EL (cell line): ENCODE measurements at regions not wholly inside any gene's neighbourhood (a gene's known extent, or its start where the extent isn't known, plus 50 kb on each side); places are given as distances from the start of the nearest gene placed in this dataset.
"Not testable (repeated sequence)": the region's sequence is repeated elsewhere in the genome, so short reads cannot be mapped to it uniquely, and the experiment has no call there.

Experiments
- DNase-seq: peaks from one replicate; pipeline ENCODE4 v3.0.0-alpha.2; 2016

DNA sequence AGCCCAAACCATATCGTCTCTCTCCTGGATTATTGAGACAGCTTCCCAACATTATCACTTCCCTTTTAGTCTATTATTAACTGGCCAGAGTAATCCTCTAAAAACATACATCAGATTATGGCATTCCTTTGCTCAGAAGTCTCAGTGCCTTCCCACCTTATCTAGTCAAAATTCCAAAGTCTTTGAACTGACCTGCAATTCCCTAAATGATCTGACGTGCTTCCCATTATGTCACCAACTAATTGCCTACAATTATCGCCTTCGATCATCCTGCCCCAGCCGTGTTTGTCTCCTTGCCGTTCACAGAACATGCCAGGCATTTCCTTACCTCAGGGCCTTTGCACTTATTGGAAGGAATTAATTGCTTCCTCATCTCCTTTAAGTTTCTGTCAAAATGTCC is 332.4 kb downstream of the IRS1 start:
- DNase-seq = no peak

DNA sequence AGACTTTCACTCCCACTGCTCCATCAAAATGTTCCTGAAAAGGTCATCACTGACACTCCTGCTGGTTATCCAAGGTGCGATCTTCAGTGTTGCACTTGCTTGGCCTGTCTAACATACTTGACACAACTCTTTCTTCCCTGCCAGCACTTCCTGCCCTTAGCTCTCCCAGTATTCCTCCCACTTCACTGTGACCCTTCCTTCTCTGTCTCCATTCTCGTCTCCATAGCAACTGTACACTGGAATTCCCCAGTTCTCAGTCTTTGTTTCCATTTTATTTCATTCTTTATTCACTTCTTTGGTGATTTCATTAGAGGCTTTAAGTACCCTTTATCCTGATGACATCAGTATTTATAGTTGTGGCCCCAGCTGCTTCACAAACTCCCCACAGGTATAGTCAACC is 333.0 kb downstream of the IRS1 start:
- DNase-seq = no peak

DNA sequence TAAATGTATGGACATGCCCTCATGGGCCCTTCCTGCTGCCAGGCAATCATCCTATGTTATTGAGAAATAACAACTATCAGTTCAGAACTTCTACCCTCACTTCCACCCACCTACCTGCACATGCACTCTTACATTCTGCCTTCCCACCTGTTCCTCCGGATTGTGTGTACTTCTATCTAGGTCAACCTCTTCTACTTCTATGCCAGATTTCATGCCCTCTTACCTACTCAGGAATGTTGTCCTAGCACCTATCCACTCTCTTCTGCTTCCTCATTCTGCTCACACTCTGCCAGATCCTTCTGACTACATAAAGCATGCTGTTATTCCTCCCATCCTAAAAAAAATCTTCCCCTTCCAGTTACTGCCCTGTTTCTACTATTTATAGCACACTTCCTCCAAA is 333.5 kb downstream of the IRS1 start:
- no peak for DNase-seq

DNA sequence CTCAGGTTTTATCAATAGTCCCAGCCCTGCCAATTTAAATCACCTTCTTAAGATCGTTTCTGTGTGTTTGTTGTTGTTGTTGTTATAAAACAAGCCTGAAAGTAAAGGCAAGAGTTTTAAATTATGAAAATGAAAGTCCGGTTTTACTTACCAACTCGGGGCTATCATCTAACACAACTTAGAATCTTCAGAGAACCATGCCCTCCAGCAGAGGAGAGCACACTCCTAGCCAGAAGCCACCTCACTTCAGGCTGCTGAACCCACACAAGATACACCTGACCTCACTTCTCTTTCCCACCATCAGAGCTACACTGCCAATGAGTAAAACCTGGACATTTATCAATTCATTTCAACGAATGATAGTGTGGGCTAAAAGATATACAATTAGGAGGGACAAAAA is 335.2 kb downstream of the IRS1 start:
- no peak for DNase-seq

DNA sequence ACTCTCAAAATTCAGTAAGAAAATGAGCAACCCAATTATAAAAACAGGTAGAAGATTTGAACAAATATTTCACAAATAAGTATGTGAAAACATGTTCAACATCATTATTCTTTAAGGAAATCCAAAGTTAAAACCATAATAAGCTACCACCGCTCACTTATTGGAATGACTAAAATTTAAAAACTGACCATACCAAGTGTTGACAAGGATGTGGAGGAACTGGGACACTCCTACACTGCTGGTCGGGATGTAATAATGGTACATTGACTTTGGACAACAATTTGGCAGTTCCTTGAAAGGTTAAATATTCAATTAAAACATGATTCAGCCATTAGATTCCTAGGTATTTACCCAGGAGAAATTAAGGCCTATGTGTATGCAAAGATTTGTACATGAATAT is 336.5 kb downstream of the IRS1 start:
- no peak for DNase-seq

DNA sequence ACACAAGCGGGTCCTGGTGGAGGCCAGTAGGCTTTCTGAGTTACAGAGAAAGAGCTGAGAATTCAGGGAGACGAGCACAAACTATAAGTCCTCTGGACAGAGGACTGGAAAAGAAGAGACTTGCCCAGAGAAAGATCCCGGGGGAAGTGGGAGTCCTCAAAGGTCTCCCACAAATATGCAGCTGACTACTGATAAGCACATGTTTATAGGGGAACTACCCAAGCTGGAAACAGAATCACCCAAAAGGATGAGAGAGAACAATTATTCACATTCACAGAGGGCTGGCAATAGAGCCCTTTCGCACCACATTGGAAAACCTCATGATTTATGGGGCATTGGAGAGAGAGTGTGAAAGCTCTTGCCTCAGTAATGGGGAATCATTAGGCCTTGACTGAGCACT is 337.6 kb downstream of the IRS1 start:
- no peak for DNase-seq

DNA sequence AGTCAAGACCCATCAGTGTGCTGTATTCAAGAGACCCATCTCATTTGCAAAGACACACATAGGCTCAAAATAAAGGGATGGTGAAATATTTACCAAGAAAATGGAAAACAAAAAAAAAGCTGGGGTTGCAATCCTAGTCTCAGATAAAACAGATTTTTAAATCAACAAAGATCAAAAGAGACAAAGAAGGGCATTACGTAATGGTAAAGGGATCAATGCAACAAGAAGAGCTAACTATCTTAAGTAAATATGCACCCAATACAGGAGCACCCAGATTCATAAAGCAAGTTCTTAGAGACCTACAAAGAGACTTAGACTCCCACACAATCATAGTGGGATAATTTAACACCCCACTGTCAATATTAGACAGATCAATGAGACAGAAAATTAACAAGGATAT is 343.5 kb downstream of the IRS1 start:
- not testable (repeated sequence) for DNase-seq

DNA sequence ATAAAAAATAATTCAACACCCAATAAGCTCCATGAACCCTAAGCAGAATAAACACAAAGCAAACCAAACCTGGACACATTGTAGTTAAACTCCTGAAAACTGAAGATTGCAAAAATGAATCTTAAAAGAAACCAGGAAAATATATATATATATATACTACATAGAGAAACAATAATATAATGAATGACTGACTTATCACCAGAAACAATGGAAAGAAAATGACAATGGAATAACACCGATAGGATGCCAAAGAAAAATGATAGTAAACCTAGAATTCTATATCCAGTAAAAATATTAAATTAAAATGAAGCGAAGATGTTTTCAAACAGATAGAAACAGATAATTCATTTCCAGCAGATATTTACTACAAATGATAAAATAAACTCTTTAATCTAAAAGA is 346.9 kb downstream of the IRS1 start:
- DNase-seq = no peak

DNA sequence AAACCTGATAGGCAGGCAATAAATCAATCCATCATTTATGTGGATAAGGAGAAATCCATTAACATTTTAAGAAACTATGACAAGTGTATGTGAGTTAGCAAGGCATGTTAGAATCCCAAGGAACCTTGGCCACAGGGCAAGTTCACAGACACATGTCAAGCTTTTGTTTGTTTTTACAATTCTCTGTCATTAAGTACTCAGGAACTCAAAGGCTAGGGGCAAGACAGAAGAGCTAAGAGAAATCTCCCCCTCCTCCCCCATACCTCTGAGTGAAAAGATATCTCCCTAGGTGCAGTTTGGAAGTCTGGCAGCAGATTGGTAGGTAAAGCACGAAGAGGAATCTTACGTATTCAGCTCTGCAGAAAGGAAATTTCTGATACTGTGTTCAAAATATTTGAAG is 348.1 kb downstream of the IRS1 start:
- no peak for DNase-seq

DNA sequence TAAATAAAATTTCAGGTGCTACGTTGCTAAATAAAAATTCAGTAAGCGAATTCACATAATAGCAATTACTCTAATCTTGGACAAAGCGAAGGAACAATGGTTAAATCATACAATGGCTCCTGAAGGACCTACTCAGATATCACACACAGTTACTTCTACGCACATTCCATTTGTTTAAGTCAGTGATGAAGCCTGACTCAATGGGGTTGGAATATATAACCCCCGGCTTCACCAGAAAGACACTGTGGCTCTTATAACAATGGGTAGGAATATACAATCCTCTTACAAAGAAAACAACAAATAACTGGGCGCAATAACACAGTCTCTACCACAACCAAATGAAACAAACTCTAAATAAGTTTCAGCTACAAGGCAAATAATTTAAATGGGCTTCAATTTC is 349.5 kb downstream of the IRS1 start:
- DNase-seq = peak; percentile 41

DNA sequence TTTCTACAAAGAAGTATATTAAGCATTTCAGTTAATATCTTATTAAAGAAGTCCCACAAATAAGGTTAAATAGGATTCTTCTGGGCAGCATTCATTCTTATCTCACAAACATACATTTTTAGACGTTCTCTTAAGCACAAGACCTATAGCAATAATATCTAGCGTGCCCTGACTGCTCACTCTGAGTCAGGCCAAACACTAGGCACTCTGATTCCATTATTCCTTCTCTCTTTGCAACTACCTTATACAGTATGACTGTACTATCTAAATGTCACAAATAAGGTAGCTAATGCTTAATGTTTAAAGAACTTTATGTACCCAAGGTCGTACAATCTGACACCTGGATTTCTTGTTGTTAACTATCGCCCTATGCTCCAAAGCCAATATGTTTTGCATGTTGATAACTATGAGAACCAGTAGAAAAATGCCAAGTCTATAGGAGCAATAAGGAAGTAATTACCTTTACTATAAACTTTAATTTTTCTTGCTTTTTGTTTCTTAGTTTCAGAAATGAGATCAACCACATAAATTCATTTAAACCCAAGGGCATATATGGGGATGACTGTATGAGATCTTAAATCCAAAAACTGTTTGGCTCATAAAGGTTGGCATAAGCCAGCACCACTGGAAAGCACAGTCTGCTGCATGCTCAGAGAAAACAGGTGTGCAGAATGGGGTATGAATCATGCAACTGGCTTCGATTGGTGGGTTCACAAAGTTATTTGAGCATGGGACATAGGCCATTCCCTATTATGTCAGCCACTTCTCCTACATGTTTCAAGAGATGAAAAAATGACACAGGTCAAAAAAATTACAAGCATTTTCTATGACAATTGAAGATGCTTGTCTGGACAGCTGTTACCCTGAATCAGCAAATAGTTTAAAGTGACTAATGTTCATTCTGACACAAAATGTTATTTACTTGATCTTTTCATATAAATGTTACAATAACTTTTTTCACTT is 352.0 kb downstream of the IRS1 start:
- peak; percentile 87 for DNase-seq

DNA sequence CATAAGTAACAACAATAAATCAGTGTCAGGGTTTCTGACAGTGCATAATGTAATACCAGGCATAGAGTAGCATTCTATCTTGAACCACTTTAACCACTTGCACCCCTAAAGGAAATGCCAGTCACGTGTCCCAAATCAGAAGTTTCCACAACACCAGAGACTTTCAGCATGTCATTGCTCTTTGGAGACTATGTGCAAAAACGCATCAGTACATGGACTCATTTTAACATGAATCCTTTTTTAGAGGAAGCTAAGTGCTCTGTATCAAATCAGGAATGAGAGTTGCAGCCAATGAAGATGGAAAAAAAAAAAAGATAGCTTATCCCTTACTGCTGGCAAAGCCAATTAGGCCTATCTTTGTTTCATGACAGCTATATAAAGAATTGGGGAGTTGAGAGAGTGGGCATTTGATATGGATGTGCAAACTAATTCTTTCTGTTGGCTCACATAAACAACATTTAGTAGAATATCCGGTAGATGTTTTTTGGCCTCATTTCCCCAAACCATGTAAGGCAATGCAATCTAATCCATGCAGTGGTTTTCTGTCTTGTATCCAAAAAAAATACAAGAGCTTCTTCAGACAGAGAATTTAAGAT is 353.1 kb downstream of the IRS1 start:
- DNase-seq = peak; percentile 78

DNA sequence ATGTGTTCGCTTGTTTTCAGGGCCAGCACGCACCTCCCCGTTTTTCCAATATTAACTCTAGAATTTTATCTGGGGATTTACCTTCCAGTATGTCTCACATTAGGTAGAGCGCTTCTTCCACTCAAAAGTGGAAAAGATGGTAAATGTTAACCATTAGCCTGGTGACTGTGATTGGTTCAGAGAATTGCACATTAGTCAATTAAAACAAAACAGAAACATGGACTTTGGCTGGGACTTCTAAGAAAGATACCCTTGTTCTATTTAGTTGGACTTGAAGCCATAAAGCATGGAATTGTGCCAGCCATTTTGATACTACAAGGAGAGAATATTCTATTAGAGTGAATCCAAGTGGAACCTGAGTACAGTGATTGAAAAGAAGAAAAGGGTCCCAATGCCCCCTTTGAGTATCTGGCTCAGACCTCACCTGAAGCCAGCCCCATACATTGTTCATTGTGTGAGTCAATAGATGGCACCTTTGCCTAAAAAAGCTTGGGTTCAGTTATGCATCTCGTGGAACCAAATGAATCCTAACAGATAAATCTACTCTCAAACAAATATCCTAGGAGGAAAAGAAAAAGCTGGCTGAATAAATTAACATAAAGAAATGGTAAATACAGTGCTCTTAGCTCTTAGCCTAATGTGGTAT is 354.3 kb downstream of the IRS1 start:
- DNase-seq = no peak

DNA sequence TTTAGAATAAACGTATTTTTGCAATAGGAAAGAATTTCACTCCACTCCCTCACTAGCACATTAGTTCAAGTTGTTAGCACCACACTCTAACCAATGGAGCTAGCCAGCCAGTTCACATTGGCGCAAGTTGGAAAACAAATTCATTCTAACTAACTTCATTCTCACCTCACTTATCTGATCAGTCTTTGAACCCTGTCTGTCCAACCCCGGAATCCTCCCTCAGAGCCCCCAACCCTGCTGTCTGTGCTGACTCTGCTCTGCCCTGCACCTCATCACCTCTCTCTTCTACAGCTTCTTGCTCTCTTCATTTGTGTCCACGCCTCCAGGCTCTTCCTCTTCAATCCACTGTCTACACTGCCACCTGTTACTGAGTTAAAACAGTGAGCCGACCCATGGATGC is 356.5 kb downstream of the IRS1 start:
- DNase-seq = no peak

DNA sequence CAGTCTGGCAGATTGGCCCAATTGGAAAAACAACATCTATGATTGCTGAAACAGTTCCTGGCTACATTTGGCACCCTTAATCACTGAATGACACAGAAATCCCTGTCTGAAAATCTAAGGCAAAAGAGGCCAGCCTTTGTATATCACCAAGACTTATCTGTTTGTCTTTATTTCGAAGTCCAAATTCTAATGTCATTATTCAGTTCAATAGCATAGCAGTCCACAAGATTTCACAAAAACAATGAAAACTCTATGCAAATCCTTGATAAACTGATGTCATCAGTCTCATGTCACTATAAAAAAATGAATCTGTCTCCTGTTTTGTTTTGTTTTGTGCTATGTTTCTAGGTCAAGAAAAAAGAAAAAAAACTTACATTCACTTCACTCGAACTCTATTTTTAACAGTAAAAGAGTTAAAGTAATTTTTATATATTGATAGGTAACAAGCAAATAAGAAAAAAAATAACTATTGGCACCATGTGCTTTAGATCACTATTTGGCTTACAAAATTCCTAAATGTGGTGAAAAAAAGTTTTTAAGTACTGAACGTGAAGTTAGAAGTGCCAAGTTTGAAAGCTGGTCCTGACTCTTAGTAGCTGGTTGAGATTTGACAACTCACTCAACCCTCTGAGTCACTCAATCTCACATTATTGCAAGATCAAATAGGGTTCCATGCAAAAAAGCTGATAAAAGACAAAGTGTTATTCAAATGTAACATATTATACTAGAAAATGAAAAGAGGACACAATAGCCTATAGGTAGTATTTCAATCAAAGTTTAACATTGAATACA is 359.3 kb downstream of the IRS1 start:
- DNase-seq = peak; percentile 39

DNA sequence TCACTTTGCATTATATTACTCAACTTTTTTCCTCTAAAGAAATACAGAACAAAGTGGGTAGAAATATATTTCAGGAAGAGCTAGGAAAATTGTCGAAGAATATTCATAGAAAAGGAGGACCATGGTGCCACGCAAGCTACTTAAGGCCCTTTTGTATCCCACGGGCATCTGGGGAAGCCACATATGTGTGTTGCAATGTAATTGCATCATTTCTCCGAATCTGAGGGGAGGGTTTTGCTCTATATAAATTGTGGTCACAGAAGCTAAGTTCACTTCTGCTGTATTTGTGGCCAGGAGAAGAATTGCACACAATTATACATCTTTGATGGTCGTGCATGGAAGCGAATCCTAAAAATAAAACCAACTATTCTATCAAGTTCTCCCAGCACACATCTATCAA is 360.3 kb downstream of the IRS1 start:
- DNase-seq = no peak

DNA sequence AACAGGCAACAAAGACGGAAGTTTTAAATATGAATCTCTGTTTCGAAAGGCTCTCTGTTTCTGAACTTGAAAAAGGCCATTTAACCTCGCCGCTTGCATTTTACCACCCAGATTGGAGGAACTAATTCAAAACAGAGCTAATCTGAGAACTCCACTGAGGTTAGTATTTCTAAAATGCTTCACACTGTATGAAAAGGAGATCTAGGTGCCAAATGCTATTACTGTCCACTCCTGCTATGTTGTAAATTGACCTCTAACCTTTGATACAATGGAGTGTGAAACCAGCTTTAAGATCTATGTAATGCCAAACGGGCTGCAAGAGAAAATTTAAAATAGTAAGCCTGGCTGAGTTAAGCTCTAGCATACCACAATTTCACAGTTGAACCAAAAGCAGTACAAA is 364.5 kb downstream of the IRS1 start:
- no peak for DNase-seq

DNA sequence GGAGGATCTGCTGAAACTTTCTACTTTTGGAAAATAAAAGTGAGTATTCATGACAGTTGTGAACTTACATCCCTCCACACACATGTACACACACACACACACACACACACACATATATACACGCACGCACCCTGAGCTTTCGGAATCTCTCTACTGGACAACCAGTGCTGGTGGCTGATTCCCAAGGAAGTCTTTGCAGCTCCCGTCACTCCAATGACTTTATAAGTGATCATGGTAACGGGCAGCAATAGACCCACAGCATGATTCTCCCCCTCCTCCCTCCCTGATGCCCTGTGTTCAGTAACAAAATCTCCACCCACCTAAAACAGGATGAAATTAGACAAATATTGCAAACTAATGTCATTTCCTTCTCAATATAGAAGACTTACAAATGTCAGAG is 364.9 kb downstream of the IRS1 start:
- no peak for DNase-seq

DNA sequence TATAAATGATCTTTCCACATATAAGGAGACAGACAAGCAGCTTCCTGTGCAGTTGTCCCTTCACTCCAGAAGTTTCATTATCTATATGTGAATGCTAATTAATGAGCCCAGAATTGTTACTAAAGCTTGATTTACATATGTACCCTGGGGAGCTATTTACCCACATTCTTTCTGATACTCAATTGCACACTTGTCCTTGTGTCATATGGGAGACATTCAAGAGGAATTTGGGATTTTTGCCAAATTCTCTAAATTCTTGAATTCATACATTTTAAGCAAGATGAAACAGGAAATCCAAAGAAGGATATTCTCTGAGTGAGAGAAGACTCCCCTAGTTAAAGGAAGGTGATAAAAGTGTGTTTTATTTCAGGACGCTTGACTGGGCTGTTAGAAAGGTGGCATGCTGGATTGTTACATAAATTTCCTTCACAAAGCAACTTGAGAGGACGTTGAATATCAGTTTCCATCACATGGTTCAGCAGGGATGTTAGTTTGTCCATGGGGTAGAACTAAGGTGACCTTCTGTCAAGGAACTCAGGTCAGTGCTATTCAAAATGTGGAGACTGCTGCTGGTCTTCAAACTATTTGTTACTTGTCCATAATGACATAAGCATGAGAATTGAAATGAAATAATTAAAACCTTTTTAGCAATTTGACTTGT is 368.2 kb downstream of the IRS1 start:
- DNase-seq = peak; percentile 91

DNA sequence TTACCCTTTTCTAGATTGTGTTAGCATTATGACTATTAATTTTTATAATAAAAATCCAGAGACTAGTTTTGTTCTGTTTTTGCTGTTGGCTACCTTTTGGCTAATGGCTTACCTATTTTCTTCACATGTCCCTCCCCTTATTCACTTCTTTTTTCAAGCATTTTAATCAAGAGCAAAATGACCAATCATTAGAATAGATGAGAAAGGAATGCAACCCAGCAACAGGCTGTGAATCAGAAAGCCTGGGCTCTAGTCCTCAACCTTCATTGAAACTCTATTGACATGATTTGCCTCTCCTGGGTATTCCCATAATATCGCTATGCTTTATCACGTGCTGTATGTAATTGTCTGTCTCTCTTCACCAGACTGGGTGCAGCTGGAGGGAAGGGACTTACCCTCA is 370.1 kb downstream of the IRS1 start:
- DNase-seq = no peak

DNA sequence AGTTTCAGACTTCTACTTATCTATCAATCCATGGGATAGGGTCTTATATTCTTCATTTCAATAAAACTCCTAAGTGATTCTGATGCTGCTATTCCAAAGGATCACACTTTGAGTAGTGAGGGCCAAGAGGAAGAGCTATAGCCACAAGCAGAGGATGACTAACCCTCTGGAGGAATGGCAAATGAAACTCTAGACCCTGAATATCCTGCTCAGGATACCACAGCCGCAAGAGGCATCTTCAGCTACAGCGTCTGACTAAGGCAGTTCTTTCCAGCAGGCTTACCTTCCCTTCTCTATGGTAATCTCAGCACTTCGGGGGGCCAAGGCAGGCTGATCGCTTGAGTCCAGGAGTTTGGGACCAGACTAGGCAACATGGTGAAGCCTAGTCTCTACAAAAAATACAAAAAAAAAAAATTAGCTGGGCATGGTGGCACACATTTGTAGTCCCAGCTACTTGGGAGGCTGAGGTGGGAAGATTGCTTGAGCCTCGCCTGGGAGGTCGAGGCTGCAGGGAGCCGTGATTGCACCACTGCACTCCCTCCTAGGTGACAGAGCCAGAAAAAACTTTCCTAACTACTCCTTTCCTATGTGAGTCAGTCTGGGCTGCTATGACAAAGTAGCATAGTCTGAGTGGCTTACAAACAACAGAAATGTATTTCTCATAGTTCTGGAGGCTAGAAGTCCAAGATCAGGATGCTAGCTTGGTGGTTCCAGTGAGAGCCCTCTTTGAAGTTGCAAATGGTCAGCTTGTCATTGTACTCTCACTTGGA is 371.9 kb downstream of the IRS1 start:
- DNase-seq = peak; percentile 95

DNA sequence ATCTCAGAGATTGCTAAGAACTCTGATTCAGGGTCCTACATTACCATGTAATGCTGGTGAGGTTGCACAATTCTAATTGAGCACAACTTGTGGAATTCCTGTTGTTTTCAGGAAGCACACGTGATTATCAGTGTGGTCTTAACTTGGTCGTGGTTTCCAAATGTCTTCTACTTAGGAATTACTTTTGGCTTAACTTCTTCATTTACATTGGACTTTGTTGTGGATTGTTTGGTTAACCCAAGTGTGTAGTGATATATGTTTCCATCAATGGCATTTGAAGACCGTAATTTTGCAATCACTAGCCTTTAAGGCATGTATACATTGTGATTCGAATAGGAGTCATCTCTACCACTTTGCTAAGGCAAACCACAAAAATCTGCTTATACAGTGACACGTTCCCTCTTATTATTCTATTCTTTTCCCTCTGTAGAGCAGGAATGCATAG is 373.3 kb downstream of the IRS1 start:
- peak; percentile 94 for DNase-seq
